ENCODE measurements at regions not wholly inside any gene's neighbourhood (a gene's known extent, or its start where the extent isn't known, plus 50 kb on each side); places are given as distances from the start of the nearest gene placed in this dataset.

GRCh38 chr7:41187322-41187721 is 515.6 kb downstream of the INHBA start:
- TF ChIP-seq CTCF (IDR thresholded peaks at IDR 0.05; ENCODE audit: low read depth, low read length, missing input control) (no peak), RAD21 (IDR thresholded peaks at IDR 0.05) (no peak), TAF1 (conservative IDR thresholded peaks at IDR 0.05) (no peak)

Measured in liver (tissue), 3 donors.